DMS153 (cell line): ENCODE measurements at regions not wholly inside any gene's neighbourhood (a gene's known extent, or its start where the extent isn't known, plus 50 kb on each side); places are given as distances from the start of the nearest gene placed in this dataset.

Experiments
- DNase-seq: peaks from one replicate; lab custom pipeline; 2025; lab: John Stamatoyannopoulos, UW

GRCh38 chr12:85352016-85352415 lies 72.0 kb downstream of the ALX1 start:
- no peak for DNase-seq

- no peak for DNase-seq
Measured at GRCh38 chr12:85356596-85357385, 76.8 kb downstream of the ALX1 start.

GRCh38 chr12:85357609-85358008 lies 77.6 kb downstream of the ALX1 start:
- DNase-seq = no peak

GRCh38 chr12:85358715-85359114 lies 78.7 kb downstream of the ALX1 start:
- no peak for DNase-seq

- no peak for DNase-seq
Measured at GRCh38 chr12:85363382-85364190, 83.6 kb downstream of the ALX1 start.

GRCh38 chr12:85367936-85368335 lies 87.9 kb downstream of the ALX1 start:
- DNase-seq = no peak

- DNase-seq = no peak
Measured at GRCh38 chr12:85369365-85370154, 89.5 kb downstream of the ALX1 start.

GRCh38 chr12:85373045-85373444 lies 93.0 kb downstream of the ALX1 start:
- DNase-seq = no peak

- no peak for DNase-seq
Measured at GRCh38 chr12:85374981-85375380, 95.0 kb downstream of the ALX1 start.

GRCh38 chr12:85385406-85385805 lies 105.4 kb downstream of the ALX1 start:
- no peak for DNase-seq

GRCh38 chr12:85390266-85390665 lies 110.2 kb downstream of the ALX1 start:
- DNase-seq = no peak

GRCh38 chr12:85392508-85392907 lies 112.5 kb downstream of the ALX1 start:
- DNase-seq = no peak

GRCh38 chr12:85393606-85394005 lies 113.6 kb downstream of the ALX1 start:
- no peak for DNase-seq

- DNase-seq = no peak
Measured at GRCh38 chr12:85394065-85394464, 114.0 kb downstream of the ALX1 start.

- no peak for DNase-seq
Measured at GRCh38 chr12:85394809-85395208, 114.8 kb downstream of the ALX1 start.

- DNase-seq = no peak
Measured at GRCh38 chr12:85405262-85405661, 125.2 kb downstream of the ALX1 start.

- no peak for DNase-seq
Measured at GRCh38 chr12:85405781-85406522, 125.9 kb downstream of the ALX1 start.

GRCh38 chr12:85413266-85413665 lies 133.2 kb downstream of the ALX1 start:
- DNase-seq = no peak

GRCh38 chr12:85422762-85423161 lies 142.7 kb downstream of the ALX1 start:
- no peak for DNase-seq

GRCh38 chr12:85423947-85424346 lies 143.9 kb downstream of the ALX1 start:
- DNase-seq = no peak

- DNase-seq = no peak
Measured at GRCh38 chr12:85424581-85425348, 144.7 kb downstream of the ALX1 start.
